SK-N-SH (cell line): ENCODE measurements at regions not wholly inside any gene's neighbourhood (a gene's known extent, or its start where the extent isn't known, plus 50 kb on each side); places are given as distances from the start of the nearest gene placed in this dataset.

ENCODE experiments used
- FOXM1 ChIP-seq: IDR thresholded peaks from 2 replicates; pipeline ENCODE4 v1.4.0; 2012; ENCODE audit warnings: low read depth, mild to moderate bottlenecking
- MEF2A ChIP-seq: IDR thresholded peaks from 2 replicates; pipeline ENCODE4 v1.4.0; 2012; ENCODE audit warnings: low read depth, borderline replicate concordance
- MXI1 ChIP-seq: IDR thresholded peaks from 2 replicates; pipeline ENCODE4 v1.6.1; 2012; ENCODE audit warnings: mild to moderate bottlenecking, low read depth, low read length, improper control_type of control experiment
- RAD21 ChIP-seq: IDR thresholded peaks from 2 replicates; pipeline ENCODE4 v1.6.1; 2012; ENCODE audit warnings: mild to moderate bottlenecking, low read length
- TF ChIP-seq, protein P1 (sequence below): fragments of 200-600 bp; sonication (generic); IDR thresholded peaks from 2 replicates; pipeline ENCODE4 v1.6.1; 2017; ENCODE audit warnings: antibody characterized with exemption, mild to moderate bottlenecking, moderate library complexity

DNA sequence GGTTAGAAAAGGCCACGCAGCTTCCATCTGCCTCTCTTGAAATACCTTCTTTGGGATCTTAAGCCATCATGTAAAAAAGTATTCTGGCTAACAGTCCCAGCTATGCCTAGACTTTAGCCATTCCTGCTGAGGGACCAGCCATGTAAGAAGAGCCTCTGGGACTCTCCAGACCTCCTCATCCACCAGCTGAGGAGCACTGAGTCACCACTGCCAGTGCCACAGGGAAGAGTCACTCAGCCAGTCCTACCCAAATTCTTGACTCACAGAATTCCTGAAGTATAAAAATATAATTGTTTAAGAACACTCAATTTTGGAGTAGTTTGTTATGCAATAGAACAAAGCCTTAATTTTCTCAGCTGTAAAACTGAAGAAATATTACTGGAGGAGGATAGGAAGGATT, 436.7 kb downstream of the ZEB2 start:
- TF ChIP-seq RAD21 = no peak
- no peak for TF ChIP-seq FOXM1
- TF ChIP-seq, protein P1, sequence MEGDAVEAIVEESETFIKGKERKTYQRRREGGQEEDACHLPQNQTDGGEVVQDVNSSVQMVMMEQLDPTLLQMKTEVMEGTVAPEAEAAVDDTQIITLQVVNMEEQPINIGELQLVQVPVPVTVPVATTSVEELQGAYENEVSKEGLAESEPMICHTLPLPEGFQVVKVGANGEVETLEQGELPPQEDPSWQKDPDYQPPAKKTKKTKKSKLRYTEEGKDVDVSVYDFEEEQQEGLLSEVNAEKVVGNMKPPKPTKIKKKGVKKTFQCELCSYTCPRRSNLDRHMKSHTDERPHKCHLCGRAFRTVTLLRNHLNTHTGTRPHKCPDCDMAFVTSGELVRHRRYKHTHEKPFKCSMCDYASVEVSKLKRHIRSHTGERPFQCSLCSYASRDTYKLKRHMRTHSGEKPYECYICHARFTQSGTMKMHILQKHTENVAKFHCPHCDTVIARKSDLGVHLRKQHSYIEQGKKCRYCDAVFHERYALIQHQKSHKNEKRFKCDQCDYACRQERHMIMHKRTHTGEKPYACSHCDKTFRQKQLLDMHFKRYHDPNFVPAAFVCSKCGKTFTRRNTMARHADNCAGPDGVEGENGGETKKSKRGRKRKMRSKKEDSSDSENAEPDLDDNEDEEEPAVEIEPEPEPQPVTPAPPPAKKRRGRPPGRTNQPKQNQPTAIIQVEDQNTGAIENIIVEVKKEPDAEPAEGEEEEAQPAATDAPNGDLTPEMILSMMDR = no peak
- TF ChIP-seq MXI1 = no peak
- no peak for TF ChIP-seq MEF2A
